Lower lobe of right lung (tissue), 2 donors: ENCODE measurements at regions not wholly inside any gene's neighbourhood (a gene's known extent, or its start where the extent isn't known, plus 50 kb on each side); places are given as distances from the start of the nearest gene placed in this dataset.

Experiments used
- ATAC-seq, 2 donors: fragments of 200-7000 bp; cut with Tn5 transposase; one replicate each; pipeline ENCODE4 v1.9.1; 2020 to 2022; ENCODE audit warnings: mild to moderate bottlenecking in 2 of 2, moderate library complexity in 2 of 2
- DNase-seq: peaks from one replicate; pipeline ENCODE4 v3.0.0-alpha.2; 2020
- H3K27ac ChIP-seq: fragments of 200-600 bp; one replicate; pipeline ENCODE4 v1.8.0; 2022
- H3K27me3 ChIP-seq: fragments of 200-600 bp; one replicate; pipeline ENCODE4 v1.8.0; 2022; ENCODE audit warnings: low read depth
- H3K36me3 ChIP-seq: fragments of 200-600 bp; one replicate; pipeline ENCODE4 v1.8.0; 2022; ENCODE audit warnings: mild to moderate bottlenecking
- H3K4me1 ChIP-seq: fragments of 200-600 bp; one replicate; pipeline ENCODE4 v1.8.0; 2022
- H3K4me3 ChIP-seq: fragments of 200-600 bp; one replicate; pipeline ENCODE4 v1.8.0; 2022; ENCODE audit warnings: mild to moderate bottlenecking
- H3K9me3 ChIP-seq: fragments of 200-600 bp; one replicate; pipeline ENCODE4 v1.8.0; 2022
- intact Hi-C: fragments of 100-400 bp; cut with DNase I; formaldehyde crosslinking; loops from one replicate; pipeline ENCODE4 v1.11.0; 2022
- TF ChIP-seq, protein P1 (sequence below): fragments of 200-600 bp; IDR thresholded peaks from one replicate; pipeline ENCODE4 v1.8.0; 2022; ENCODE audit warnings: antibody characterized with exemption, mild to moderate bottlenecking
- donor health status: DM: no; HTN: yes; CAD: no; lungs with severe emphysema.

DNA sequence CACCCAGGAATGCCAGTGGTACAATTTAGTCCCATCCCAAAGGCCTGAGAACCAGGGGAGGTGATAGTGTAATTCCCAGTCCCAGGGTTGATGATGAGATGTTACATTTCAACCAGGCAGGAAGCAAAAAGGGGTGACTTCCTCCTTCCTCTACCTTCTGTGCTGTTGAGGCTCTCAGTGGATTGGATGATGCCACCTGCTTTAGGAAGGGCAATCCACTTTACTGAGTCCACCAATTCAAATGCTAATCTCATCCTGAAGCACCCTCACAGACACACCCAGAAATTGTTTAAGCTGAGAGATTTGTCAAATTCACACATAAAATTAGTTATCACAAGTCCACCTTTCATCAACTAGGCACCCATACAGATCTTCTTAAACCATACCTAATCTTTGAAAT is 418.5 kb upstream of the GOLIM4 start:
- Histone ChIP-seq H3K9me3 (no peaks in the 10 kb centered on the region), H3K4me3 (no peak overlapping the region), H3K36me3 (no peaks in the 10 kb centered on the region), H3K27me3 (no peaks in the 10 kb centered on the region), H3K4me1 (no peaks in the 10 kb centered on the region), H3K27ac (no peak overlapping the region)
- ATAC-seq (no peak), DNase-seq (no peak)
- intact Hi-C loops: no loop called here
- TF ChIP-seq, protein P1, sequence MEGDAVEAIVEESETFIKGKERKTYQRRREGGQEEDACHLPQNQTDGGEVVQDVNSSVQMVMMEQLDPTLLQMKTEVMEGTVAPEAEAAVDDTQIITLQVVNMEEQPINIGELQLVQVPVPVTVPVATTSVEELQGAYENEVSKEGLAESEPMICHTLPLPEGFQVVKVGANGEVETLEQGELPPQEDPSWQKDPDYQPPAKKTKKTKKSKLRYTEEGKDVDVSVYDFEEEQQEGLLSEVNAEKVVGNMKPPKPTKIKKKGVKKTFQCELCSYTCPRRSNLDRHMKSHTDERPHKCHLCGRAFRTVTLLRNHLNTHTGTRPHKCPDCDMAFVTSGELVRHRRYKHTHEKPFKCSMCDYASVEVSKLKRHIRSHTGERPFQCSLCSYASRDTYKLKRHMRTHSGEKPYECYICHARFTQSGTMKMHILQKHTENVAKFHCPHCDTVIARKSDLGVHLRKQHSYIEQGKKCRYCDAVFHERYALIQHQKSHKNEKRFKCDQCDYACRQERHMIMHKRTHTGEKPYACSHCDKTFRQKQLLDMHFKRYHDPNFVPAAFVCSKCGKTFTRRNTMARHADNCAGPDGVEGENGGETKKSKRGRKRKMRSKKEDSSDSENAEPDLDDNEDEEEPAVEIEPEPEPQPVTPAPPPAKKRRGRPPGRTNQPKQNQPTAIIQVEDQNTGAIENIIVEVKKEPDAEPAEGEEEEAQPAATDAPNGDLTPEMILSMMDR: no peak

DNA sequence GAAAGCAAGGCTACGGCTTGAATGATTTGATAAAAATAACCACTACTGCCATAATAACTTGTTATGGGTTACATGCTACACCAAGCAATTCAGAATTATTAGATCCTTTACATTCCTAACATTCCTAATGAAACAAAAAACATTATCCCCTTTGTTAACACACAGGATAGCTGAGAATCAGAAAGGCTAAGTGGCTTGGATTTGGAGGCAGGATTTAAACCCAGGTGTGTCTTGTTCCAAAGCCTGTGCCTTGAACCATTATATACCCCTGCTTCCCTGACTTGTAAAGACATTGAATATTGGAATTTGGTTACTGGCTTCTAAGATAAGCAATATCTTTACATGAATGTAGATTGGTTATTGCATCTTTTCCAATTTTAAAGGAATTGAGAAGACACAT is 417.1 kb upstream of the GOLIM4 start:
- Histone ChIP-seq H3K27me3 (no peaks in the 10 kb centered on the region), H3K4me1 (no peaks in the 10 kb centered on the region), H3K4me3 (no peak overlapping the region), H3K36me3 (no peaks in the 10 kb centered on the region), H3K27ac (no peak overlapping the region), H3K9me3 (no peaks in the 10 kb centered on the region)
- ATAC-seq (no peak), DNase-seq (no peak)
- intact Hi-C loops: no loop called here
- TF ChIP-seq, protein P1: no peak

DNA sequence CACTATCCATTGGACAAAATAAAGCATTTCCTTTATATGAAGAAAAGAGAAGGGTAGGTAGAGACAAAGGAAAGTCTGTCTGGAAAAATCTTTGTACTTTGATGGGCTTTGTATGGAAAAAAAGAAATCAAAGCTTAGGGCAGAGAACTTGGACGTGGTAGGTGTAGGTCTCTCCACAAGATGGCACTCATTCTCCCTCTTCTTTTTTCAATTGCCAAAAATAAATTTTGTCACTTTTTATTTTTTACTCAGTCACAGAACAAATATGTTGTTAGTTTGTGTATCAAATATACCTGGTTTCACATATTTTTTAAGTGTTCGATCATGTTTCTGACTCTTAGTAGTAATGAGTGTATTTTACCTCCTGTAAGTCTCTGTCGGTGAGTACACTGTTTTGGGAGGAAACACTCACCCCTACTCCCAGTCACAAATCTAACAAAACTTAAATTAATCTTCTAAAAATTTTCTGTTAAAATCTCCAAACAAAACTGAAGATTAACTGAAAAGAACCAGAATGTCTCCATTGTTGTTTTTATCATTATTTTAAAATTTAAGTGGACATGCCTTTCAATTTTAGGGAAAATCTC is 415.8 kb upstream of the GOLIM4 start:
- Histone ChIP-seq H3K27ac (no peak overlapping the region), H3K9me3 (no peaks in the 10 kb centered on the region), H3K4me3 (no peak overlapping the region), H3K27me3 (no peaks in the 10 kb centered on the region), H3K36me3 (no peaks in the 10 kb centered on the region), H3K4me1 (no peaks in the 10 kb centered on the region)
- intact Hi-C loops: no loop called here
- TF ChIP-seq, protein P1: peak; percentile 24
- DNase-seq (no peak), ATAC-seq (no peak)

DNA sequence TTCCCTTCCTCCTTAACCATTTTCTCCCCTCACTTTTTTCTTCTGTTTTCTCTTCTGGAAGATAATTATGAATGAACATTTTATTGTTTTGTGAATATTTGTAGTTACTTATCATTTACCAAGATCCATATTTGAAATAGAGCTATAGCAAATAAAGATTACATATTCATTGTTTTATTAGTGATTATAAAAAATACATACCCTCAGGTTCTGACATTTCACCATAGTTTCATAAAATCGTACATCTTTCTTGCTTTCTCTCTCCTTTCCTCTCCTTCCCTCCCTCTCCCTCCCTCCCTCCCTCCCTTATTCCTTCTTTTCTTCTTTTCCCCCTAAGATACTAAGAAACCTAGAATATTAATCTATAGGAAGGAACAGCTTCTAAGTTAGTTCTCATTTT is 410.9 kb upstream of the GOLIM4 start:
- ATAC-seq: no peak
- TF ChIP-seq, protein P1: no peak
- Histone ChIP-seq H3K27me3 (no peaks in the 10 kb centered on the region), H3K9me3 (no peaks in the 10 kb centered on the region), H3K27ac (no peak overlapping the region), H3K4me1 (no peaks in the 10 kb centered on the region), H3K36me3 (no peaks in the 10 kb centered on the region), H3K4me3 (no peak overlapping the region)
- intact Hi-C loops: no loop called here
- no peak for DNase-seq

DNA sequence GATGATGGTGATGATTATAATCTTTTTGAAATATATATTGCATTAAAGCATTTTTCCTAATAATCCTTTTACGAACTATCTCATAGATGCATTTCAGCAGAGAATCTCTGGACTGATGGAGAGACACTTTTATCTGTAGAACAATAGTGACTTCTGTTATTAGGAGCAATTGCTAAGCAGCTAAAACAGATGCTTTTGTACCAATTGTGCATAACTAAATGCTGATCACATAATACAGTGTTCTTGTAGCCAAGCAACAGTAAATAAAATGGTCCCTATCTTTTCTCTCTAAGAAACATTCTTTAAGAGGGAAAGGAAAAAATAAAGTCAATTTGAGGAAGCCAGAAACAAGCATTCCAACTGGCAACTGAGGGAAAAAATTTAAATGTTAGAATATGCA is 405.8 kb upstream of the GOLIM4 start:
- no peak for DNase-seq
- no peaks in the 10 kb centered on the region for H3K4me1 ChIP-seq
- H3K27me3 ChIP-seq: no peaks in the 10 kb centered on the region
- H3K4me3 ChIP-seq: no peak overlapping the region
- intact Hi-C loops: no loop called here
- H3K36me3 ChIP-seq: no peaks in the 10 kb centered on the region
- no peaks in the 10 kb centered on the region for H3K9me3 ChIP-seq
- TF ChIP-seq, protein P1: no peak
- H3K27ac ChIP-seq: no peak overlapping the region
- no peak for ATAC-seq

DNA sequence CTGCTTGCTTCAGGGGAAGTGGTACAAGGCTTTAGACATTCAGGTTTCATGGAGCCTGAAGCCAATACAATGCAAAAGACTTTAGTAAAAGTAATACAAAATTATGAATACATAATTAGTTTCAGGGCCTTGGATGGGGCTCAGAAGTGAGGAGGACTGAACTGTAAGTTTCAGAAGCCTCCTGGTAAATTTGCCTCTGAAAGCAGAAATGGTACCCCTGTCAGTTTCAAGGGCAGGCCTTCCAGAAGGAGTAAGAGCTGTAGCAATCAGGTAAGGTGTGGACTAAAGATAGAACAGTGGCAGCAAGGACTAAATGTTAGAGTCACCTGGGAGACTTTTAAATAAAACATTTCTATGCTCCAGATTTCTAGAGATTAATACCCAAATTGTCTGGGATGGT is 402.5 kb upstream of the GOLIM4 start:
- H3K27me3 ChIP-seq: no peaks in the 10 kb centered on the region
- H3K9me3 ChIP-seq: no peaks in the 10 kb centered on the region
- no peak overlapping the region for H3K4me3 ChIP-seq
- TF ChIP-seq, protein P1: no peak
- no peaks in the 10 kb centered on the region for H3K4me1 ChIP-seq
- H3K36me3 ChIP-seq: no peaks in the 10 kb centered on the region
- intact Hi-C loops: no loop called here
- ATAC-seq (no peak), DNase-seq (no peak)
- H3K27ac ChIP-seq: no peak overlapping the region
